AG10803 (cell line): ENCODE measurements at regions not wholly inside any gene's neighbourhood (a gene's known extent, or its start where the extent isn't known, plus 50 kb on each side); places are given as distances from the start of the nearest gene placed in this dataset.

Experiments used
- DNase-seq: peaks from one replicate; pipeline ENCODE4 v3.0.0; 2010; ENCODE audit warnings: low read depth
- H3K4me3 ChIP-seq: 2 replicates; pipeline ENCODE4 v1.5.1; 2011; ENCODE audit warnings: mild to moderate bottlenecking, low read length, control low read depth
- TF ChIP-seq, protein P1 (sequence below): conservative IDR thresholded peaks from 2 replicates; pipeline ENCODE4 v1.5.1; 2011; ENCODE audit warnings: mild to moderate bottlenecking, low read length, control low read depth, inconsistent platforms

DNA sequence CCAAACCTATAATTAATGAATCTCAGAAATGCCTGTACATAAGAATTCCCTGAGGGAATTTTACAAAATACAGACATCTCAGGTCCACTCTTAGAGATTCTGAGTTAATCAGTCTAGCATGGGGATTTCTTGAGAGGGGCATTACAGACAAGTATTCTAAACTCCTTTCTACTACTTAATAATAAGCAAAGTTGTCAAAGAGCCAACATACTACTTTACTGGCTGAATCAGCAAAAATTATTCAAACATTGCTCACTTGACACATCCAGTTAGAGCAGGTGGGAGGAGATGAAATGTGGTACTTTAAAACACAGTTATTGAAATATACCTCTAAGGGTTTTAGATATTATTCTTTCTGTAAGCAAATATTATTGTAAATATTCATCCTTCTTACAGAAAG, 1164.7 kb downstream of the CDY2B start:
- H3K4me3 ChIP-seq = no peak overlapping the region
- TF ChIP-seq, protein P1, sequence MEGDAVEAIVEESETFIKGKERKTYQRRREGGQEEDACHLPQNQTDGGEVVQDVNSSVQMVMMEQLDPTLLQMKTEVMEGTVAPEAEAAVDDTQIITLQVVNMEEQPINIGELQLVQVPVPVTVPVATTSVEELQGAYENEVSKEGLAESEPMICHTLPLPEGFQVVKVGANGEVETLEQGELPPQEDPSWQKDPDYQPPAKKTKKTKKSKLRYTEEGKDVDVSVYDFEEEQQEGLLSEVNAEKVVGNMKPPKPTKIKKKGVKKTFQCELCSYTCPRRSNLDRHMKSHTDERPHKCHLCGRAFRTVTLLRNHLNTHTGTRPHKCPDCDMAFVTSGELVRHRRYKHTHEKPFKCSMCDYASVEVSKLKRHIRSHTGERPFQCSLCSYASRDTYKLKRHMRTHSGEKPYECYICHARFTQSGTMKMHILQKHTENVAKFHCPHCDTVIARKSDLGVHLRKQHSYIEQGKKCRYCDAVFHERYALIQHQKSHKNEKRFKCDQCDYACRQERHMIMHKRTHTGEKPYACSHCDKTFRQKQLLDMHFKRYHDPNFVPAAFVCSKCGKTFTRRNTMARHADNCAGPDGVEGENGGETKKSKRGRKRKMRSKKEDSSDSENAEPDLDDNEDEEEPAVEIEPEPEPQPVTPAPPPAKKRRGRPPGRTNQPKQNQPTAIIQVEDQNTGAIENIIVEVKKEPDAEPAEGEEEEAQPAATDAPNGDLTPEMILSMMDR = no peak
- no peak for DNase-seq

- no peak for DNase-seq
- H3K4me3 ChIP-seq = no peak overlapping the region
- TF ChIP-seq, protein P1 = no peak
These were observed 1206.8 kb downstream of the CDY2B start for GRCh38 chrY:16673102-16673787.

DNA sequence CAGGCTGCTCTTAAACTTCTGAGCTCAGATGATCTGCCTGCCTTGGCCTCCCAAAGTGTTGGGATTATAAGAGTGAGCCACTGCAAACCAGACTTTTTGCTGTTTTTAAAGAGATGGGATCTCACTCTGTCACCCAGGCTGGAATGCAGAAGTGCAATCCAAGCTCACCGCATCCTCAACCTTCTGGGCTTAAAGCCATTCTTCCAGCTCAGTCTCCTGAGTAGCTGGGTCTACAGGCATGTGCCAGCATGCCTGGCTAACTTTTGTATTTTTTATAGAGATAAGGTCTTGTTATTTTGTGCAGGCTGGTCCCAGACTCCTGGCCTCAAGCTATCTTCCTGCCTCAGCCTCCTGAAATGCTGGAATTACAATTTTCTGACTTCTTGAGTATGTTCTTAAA, 1211.6 kb downstream of the CDY2B start:
- no peak for DNase-seq
- TF ChIP-seq, protein P1 = no peak
- H3K4me3 ChIP-seq = no peak overlapping the region

DNA sequence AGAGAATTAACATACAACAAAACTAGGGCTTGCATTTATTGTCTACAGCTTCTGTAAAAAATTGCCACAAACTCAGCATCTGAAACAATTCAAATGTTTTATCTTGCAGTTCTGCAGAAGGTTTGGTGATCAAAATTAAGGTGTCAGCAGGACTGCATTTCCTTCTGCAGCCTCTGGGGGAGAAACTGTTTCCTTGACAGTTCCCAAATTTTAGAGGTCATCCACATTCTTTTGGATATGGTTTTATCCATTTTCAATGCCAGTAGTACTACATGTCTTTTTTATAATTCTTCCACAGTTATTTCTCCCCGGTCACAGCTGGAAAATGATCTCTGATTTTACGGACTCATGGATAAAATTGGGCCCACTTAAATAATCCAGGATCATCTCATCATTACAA, 1217.3 kb downstream of the CDY2B start:
- no peak overlapping the region for H3K4me3 ChIP-seq
- DNase-seq = no peak
- TF ChIP-seq, protein P1 = no peak

GRCh38 chrY:16659340-16659739, 1220.7 kb downstream of the CDY2B start:
- no peak overlapping the region for H3K4me3 ChIP-seq
- no peak for DNase-seq
- TF ChIP-seq, protein P1 = no peak

- TF ChIP-seq, protein P1 = no peak
These were observed 1226.0 kb downstream of the CDY2B start for GRCh38 chrY:16653971-16654370.

GRCh38 chrY:16645991-16646390, 1234.0 kb downstream of the CDY2B start:
- no peak overlapping the region for H3K4me3 ChIP-seq
- no peak for DNase-seq
- TF ChIP-seq, protein P1 = no peak

More at GRCh38 chrY:16653971-16654370, 1226.0 kb downstream of the CDY2B start:
- no peak for DNase-seq
- no peak overlapping the region for H3K4me3 ChIP-seq
